HG03354 (cell line): ENCODE measurements at regions not wholly inside any gene's neighbourhood (a gene's known extent, or its start where the extent isn't known, plus 50 kb on each side); places are given as distances from the start of the nearest gene placed in this dataset.

Experiments
- ATAC-seq: cut with Tn5 transposase; IDR thresholded peaks from one replicate; pipeline ENCODE4 v1.9.1; 2021; ENCODE audit warnings: mild to moderate bottlenecking; ENCODE audit not compliant: unreplicated experiment, poor library complexity, severe bottlenecking

DNA sequence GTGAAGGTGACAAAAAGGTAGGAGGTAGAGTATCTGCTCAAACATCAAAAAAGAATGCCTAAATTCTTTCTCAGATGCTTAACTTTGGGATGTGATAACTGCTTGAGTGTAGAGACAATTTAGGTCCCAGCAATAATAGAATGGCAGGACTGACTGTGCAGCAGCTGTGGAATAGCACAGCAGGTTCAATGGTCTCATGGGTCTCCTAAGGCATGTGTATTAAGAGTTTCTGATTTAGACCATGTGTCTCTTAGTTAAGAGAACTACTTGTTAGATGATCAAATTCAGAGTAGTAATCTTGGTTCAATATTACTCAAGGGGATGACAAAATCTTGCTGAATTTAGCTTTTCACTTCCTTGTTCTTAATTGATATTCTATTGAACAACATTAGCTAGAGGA, 72.0 kb downstream of the ALX1 start:
- ATAC-seq: no peak

DNA sequence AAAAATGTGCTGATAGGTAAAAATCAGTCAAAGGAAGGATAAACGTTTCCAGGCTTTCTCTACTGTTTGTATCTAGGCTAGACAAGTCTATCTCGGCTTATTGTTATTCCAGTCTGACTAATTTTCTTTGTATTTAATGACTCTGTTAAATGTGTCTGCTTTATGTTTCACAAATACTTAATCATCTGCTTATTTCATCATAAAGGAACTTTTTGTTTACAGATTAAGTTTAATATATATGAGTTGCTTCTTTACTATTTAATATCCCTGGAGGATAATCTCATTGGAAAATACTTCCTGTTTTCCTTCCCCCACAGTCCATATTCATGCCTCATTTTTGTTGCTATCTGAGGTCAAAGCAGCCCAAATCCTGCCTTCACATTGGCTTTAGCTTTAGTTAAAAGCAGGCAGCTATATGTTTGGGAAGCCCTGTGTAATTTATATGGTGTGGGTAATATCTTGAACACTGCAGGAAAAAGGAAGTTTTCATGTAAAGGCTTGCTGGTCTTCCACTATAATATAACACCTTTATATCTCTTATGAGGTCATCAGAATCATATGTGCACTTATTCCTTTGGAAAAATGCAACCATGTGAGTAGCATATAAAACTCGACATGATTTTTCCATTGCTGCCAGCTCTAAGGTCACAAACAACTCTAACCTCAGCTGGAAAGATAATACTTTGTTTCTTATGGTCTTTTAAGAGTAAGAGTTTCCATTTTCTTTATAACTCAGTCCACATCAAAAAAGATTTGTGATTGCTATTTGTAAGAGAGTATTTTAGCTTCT, 76.8 kb downstream of the ALX1 start:
- ATAC-seq: no peak

DNA sequence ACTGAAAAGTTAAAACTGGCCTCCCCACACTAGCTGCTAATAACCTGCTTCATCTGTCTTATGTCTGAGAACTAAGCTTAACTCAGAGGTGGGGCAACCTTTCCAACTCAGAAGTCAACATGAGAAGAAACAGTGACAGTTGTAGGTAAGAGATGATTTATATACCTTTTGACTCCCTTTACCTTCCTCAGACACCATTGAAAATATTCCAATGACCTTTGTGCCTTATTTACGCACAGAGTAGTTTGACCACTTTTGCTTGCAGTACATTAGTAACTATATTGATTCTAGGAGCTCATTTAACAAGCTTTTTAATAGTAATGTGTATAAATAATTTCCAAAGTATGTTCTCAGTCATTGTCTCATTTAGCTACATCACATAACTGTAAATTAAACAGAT, 77.6 kb downstream of the ALX1 start:
- ATAC-seq: no peak

DNA sequence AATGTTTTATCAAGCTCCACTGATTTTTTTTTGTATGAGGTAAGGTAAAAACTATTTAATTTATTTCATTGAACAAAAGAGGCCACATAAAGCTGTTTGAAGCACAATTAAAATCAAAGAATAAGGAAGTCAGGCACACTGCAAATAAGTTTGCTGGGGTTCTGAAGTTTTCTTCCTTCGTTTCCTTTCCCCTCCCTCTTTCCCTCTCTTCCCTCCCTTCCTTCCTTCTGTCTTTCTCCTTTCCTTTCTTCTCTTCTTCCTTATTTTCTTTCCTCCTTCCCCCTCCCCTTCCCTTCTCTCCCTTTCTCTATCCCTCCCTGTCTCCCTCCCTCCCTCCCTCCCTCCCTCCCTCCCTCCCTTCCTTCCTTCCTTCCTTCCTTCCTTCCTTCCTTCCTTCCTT, 78.7 kb downstream of the ALX1 start:
- no peak for ATAC-seq

DNA sequence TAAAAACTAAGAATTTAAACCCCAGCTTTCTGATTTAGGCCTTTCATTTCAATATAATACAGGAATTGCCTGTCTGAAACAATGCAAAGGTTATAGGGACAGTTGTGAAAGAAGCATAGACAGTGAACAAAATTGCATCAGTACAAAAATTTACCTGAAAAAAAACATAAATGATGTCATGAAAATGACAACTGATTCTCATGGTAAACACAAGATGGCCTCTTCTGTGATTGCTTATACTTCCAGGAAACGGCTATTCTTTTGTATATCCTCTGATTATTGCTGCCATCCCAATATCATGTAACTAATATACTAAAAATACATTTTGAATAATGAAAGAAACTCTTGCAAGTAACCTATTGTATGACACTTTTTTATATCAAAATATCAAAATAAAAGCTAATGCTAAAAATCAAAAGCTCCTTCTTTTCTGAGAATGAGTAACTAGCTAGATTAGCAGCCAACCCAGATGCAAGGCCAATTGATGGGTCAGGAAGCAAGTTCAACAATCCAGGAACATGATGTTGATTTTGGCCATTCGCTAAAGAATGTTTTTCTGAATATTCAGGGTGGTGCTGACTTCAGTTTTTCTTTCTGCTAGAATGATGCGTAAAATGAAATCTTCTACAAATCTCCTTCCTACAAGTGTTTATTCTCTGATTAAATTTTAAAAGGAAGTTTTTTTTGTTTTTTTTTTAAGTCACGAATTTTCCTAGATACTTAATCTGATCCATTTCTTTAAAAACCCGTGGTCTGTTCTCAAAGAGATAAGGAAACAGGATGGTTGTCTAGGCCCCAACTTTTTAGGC, 83.6 kb downstream of the ALX1 start:
- no peak for ATAC-seq

DNA sequence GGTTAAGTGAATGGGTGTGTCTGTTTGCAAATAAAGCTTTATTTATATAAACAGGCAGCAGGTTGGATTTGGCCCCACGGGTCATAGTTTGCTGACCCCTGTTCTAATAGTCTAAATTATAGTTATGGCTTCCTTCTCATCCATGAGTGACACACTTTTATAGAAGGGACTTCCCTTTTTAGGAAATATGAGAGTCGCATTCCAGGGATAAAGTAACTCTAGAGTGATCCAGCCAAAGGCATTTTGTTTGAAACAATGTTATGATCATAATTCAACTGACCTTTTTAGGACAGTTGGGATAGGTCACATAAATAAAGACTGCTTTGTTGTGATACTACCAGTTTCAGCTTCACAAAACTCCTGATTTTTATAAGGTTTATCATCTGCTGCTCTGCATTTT, 87.9 kb downstream of the ALX1 start:
- no peak for ATAC-seq

DNA sequence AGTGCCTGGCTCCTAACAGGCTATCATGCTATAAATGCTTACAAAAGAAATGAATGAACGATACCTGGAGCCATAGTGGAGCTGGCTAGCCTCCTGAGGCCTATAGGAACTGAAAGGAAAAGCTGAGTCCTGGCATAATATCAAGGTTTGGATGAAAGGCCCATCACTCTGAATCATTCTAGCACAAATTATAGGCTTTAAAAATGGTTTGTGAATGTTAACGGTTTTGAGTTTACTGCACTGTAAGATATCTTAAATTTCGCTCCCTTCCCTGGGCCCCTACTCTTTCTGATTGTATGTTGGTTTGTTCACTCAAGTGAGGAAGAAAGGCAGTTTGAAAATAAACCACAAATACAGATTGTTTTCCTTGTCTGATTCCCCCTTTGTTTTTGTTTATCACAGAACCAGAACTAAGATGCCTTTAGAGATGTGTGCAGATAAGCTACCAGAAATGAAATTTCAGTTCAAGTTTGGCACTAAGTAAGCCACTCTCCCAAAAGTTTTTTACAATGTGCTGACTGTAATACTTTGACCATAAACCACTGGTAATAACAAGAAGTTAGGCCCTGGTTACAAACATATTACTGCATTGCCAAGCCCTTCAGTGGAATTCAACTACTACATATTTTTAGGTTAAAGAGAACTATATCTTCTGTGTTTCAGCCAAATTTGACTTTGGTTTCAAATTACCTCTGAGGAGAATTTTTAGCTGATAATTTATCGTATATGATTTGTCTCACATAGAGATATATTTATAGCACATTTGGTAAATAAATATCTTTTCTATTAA, 89.5 kb downstream of the ALX1 start:
- ATAC-seq: no peak

DNA sequence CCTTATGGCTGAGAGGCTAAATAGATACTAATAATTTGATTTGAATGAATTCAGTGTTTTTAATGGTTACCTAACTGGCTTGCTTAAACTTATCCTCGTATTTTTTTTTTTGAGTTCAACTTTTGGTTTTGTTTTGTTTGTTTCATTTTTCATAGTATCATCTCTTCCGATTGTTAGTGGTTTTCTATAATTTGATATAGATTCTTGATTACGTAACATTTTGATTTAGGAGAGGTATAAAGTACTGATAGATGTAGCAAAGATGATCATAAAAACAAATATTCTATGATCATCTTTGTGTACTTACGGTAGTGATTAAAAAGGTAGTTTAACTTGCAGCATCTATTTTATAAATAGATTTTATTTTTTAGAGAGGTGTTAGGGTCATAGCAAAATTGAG, 93.0 kb downstream of the ALX1 start:
- ATAC-seq: no peak

DNA sequence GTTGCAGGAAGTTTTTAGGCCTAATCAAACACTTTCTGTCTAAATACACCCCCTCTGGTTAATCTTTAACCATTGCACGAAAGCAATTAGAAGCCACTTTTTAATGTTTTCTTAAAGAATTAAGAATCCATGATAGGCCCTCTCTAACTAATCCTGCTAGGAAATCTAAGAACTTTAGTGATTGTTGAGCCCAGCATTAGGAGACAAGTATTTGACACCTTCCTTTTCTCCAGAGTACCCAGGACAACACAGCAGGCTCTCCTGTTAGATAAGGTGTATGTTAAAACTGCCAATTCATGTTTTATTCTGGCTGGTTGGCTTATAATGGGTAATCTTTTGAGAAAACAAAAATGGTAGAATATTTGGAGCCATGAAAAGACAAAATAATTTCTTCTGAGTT, 95.0 kb downstream of the ALX1 start:
- no peak for ATAC-seq

DNA sequence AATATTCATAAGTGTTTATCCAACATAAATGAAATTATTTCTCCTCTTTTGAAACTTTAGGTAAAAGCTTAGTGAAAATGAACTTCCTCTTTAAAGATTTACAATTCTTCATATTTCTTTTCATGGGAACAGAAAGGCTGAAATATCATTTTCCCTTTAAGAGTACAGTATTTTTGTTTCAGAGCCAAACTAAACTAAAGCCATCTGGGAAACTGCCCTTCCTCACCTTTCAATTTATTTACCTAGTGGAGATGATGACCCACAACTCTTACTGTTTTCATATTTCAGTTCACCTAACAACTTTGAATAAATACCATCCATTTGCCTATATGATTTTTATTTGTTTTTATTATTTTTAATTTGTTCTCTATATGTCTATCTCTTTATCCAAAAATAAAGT, 105.4 kb downstream of the ALX1 start:
- ATAC-seq: no peak

DNA sequence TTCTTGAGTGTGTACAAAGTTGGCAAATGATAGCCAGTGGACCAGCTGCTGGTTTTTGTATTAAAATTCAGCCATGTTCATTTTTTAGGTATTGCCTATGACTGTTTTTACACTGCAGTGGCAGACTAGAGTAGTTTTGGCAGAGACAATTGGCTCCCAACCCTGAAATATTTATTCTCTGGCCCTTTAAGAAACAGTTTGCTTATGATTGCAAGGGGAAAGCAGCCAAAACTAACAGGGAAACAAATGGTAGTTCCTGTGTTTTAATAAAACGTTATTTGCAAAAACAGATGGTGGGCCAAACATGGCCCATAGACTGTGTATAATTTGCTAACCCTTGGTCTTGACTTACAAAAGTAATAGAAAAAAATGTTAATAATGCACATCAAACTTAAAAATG, 110.2 kb downstream of the ALX1 start:
- ATAC-seq: no peak

DNA sequence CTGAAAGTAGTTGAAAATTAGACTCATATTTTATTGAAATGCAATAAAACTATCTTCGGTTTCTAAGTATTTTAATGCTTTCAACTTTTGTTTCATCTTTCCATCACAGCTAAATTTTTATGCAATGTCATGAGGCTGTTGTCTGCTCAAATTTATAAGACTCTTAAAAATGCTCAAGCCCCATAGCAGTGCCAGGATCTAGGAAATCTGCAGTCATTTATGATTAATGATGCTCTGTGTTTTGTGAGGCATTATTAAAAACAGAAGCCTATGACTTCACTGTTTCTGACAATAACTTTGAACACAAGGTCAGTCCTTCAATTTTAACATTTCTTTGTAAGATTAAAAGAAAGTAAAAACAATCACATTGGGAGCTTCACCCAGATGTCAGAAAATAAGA, 112.5 kb downstream of the ALX1 start:
- no peak for ATAC-seq

DNA sequence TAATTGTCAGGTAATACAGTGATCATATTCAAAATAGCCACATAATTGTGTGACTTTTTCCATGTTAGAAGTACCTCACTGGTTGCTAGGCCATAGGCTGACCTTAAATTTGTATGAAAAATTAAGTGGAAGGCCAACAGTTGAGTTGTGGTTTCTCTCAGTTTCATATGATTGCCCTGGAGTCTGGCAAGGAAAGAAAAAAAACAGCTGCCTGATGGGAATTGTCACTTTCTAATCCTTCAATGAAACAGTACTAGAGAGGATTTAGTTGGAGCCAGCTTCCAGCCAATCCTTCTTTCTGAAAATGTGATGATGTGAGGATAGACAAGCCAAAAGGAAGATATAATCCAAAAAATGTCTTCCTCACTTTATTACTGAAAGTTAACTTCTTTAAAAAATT, 113.6 kb downstream of the ALX1 start:
- no peak for ATAC-seq

DNA sequence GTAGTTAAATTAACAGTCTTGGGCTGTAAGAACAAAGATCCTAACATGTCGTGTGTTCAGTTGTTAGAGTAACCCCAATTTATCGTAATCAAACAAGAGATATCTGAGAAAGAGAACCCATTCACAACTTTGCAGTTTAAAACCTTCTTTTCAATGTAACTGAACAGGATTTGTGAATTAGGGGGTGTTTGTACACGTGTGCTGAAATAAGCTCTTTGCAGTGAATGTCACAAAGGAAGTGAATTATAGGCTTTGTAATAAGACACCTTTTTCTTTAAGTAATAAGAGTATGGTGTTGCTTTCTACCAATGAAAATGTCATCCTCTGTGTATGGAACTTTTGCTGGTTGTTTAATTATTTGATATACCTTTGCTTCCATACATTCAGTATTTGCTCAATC, 114.0 kb downstream of the ALX1 start:
- no peak for ATAC-seq

DNA sequence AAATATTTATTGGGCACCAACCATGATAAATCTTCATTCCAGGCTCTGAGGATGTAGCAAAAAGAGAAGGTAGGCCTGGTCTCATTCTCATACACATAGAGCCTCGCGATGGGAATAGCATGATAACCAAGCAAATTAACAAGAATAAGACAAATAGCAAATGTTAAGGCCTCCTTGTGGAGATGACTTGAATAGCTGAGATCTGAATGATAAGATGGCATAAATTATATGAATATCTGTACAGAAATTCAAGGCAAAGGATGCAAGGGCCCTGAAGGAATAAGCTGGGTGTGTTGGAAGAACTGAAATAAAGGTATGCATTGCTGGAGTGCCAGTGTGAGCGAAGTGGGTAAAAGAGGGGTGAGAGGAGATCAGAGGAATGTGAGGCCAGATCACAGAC, 114.8 kb downstream of the ALX1 start:
- no peak for ATAC-seq

DNA sequence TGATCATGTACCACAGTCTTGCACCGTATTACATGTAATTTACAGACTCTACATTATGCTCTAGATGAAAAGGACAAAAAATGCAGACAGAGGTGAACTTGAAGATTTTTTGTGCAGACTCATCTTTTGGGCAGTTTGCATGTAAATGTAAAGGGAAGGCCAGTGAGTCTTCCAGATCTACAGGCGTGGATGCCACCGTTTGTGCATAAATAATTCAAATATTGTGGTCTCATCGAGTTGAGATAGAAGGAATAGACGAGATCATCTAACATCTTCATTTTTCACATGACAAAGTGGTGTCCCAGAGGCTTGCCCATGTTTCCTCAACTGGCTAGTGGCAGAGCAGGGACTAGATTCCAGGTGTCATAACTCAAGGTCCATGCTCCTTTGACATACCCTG, 125.2 kb downstream of the ALX1 start:
- ATAC-seq: no peak

DNA sequence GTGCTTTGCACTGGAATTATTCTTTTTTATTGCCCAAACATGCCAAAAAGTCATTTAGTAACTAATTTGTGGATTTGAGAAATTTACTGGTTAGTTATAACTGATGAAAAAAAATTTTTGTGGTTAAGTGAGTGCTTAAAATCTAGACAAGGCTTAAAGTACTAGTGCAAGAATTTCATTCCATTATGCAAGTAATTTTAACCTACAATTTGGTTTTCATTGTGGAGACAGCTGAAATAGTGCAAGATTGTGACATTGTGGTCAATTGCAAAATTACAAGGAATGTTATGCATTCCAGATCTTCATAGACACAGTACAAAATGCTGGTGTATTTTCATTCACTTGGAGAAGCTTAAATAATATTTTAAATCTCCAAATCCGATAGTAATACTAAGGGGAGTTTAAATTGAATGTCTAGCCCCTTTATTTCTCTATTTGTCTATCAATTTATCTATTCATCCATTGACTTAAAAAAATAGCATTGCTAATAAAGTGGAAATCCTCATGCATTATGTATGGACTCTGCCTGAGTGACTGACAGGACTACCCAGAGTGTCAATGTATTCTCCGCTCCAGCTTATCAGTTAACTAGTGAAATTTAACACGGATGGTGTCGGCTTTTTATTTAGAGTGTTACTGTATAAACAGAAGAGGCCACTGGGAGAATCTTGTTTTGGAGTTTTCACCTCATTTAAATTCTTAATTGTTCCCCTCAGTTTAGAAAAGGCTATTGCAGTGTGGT, 125.9 kb downstream of the ALX1 start:
- no peak for ATAC-seq

DNA sequence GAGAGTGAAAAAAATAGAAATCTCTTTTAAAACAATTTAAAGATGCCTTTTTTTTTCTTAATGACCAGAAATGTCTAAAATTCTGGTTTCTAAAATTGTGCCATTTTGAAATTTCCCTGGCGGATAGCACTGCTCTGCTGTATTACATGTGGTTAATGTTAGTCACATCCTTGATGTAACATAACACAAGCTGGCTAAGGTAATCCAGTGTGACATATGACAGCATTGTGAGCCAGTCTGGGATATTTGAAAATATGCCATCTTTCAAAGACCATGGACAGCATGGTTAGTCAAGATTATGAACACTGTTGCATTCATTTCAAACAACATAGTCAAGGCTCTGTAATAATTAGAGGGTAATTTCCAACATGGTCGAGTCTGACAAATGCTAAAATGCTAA, 133.2 kb downstream of the ALX1 start:
- ATAC-seq: no peak

DNA sequence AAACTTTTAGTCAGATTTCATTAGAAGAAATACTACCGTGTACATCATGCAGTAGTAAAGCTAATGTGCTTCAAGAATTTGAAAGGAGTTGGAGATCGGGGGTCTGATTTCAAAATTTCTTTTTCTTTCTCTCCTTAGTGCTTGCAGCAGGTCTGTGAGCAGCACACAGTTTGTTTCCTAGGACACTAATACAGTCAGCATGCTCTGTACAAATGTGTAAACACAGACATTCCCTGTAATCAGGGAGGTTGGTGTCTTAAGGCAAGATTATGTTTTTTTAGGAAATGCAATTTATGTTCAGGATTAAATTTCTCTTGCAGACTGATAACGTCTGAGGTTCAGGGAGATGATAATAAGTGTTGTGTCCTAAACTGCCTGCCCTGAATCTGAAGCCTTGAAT, 142.7 kb downstream of the ALX1 start:
- ATAC-seq: no peak

DNA sequence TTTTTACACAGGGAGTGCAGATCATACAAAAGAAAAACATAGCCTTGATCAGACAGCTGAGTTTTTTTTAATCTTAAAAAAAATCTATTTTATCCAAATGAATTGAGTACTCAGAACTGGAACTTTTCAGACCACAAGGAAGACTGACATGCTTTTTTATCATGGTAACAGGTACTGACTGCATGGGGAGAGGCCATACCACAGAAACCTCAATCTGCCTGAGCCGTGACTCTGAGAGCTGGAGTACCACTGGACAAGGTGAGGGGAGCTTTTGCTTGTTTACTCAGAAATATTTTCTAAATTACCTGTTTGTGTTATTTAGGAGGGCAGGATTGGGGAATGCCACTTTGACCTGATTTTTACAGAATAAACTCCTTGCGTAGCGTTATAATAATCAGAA, 143.9 kb downstream of the ALX1 start:
- ATAC-seq: peak; percentile 65
